Astrocyte (in vitro differentiated cells and primary cell): ENCODE measurements at regions not wholly inside any gene's neighbourhood (a gene's known extent, or its start where the extent isn't known, plus 50 kb on each side); places are given as distances from the start of the nearest gene placed in this dataset.
"Not testable (repeated sequence)": the region's sequence is repeated elsewhere in the genome, so short reads cannot be mapped to it uniquely, and the experiment has no call there.

Source experiments
- DNase-seq: peaks from one replicate; pipeline ENCODE4 v3.0.0-alpha.2; 2010; ENCODE audit warnings: low read depth
- FAIRE-seq: peaks from 2 replicates; lab custom pipeline; 2011; peaks lifted over from hg19 to GRCh38; lab: Jason Lieb, UNC
- H2AFZ ChIP-seq: 2 replicates; pipeline ENCODE4 v1.6.0; 2012; ENCODE audit warnings: low read depth, low read length, inconsistent platforms
- H3K27ac ChIP-seq: 2 replicates; pipeline ENCODE4 v1.5.1; 2011; ENCODE audit warnings: low read depth, low read length, inconsistent platforms
- H3K27me3 ChIP-seq: 2 replicates; pipeline ENCODE4 v1.6.0; 2011; ENCODE audit warnings: low read length, inconsistent platforms; ENCODE audit not compliant: insufficient read depth
- H3K36me3 ChIP-seq: 2 replicates; pipeline ENCODE4 v1.5.1; 2011; ENCODE audit warnings: low read length, inconsistent platforms; ENCODE audit not compliant: insufficient read depth
- H3K4me1 ChIP-seq: 2 replicates; pipeline ENCODE4 v1.5.1; 2011; ENCODE audit warnings: low read length, inconsistent platforms; ENCODE audit not compliant: insufficient read depth
- H3K4me2 ChIP-seq: 2 replicates; pipeline ENCODE4 v1.6.0; 2012; ENCODE audit warnings: low read length, inconsistent platforms
- H3K4me3 ChIP-seq: 2 replicates; pipeline ENCODE4 v1.5.1; 2011; ENCODE audit warnings: low read depth, mild to moderate bottlenecking, low read length, inconsistent platforms; ENCODE audit not compliant: insufficient read depth
- H3K79me2 ChIP-seq: 2 replicates; pipeline ENCODE4 v1.6.0; 2012; ENCODE audit warnings: mild to moderate bottlenecking, low read length, inconsistent platforms; ENCODE audit not compliant: insufficient read depth
- H3K9ac ChIP-seq: 2 replicates; pipeline ENCODE4 v1.6.0; 2012; ENCODE audit warnings: mild to moderate bottlenecking, low read length, inconsistent platforms
- H3K9me3 ChIP-seq: 2 replicates; pipeline ENCODE4 v1.5.1; 2012; ENCODE audit warnings: low read depth, mild to moderate bottlenecking, low read length, inconsistent platforms; ENCODE audit not compliant: insufficient read depth
- H4K20me1 ChIP-seq: 2 replicates; pipeline ENCODE4 v1.6.0; 2012; ENCODE audit warnings: low read length, inconsistent platforms; ENCODE audit not compliant: insufficient read depth
- H3K27ac Mint-ChIP-seq: one replicate; pipeline ENCODE4 v1.8.0; 2021; ENCODE audit warnings: mild to moderate bottlenecking, mixed read lengths; ENCODE audit not compliant: unreplicated experiment
- H3K27me3 Mint-ChIP-seq: one replicate; pipeline ENCODE4 v1.8.0; 2021; ENCODE audit warnings: low read depth, mixed read lengths; ENCODE audit not compliant: unreplicated experiment
- H3K36me3 Mint-ChIP-seq: one replicate; pipeline ENCODE4 v1.8.0; 2021; ENCODE audit warnings: low read depth, mixed read lengths; ENCODE audit not compliant: unreplicated experiment
- H3K4me1 Mint-ChIP-seq: one replicate; pipeline ENCODE4 v1.8.0; 2021; ENCODE audit warnings: low read depth, mixed read lengths; ENCODE audit not compliant: unreplicated experiment
- H3K4me3 Mint-ChIP-seq: one replicate; pipeline ENCODE4 v1.8.0; 2021; ENCODE audit warnings: mild to moderate bottlenecking, moderate library complexity, mixed read lengths; ENCODE audit not compliant: unreplicated experiment
- H3K9me3 Mint-ChIP-seq: one replicate; pipeline ENCODE4 v1.8.0; 2021; ENCODE audit warnings: mild to moderate bottlenecking, mixed read lengths; ENCODE audit not compliant: unreplicated experiment
- CTCF ChIP-seq: IDR thresholded peaks from 2 replicates; pipeline ENCODE4 v1.5.1; 2011; ENCODE audit warnings: low read depth, mild to moderate bottlenecking, inconsistent platforms, low read length, moderate library complexity; ENCODE audit not compliant: insufficient read depth
- EZH2 ChIP-seq: IDR thresholded peaks from 2 replicates; pipeline ENCODE4 v1.6.1; 2012; ENCODE audit warnings: mild to moderate bottlenecking, low read length, inconsistent platforms; ENCODE audit not compliant: insufficient read depth

GRCh38 chr2:53314718-53315117 lies 452.9 kb upstream of the CHAC2 start:
- Mint-ChIP-seq H3K4me1 (peaks cover 12% of the 10 kb centered on the region), H3K27ac (no peak overlapping the region), H3K27me3 (no peaks in the 10 kb centered on the region), H3K36me3 (peaks cover 1% of the 10 kb centered on the region), H3K9me3 (no peaks in the 10 kb centered on the region), H3K4me3 (no peak overlapping the region)
- Histone ChIP-seq H4K20me1 (no peaks in the 10 kb centered on the region), H3K4me1 (no peaks in the 10 kb centered on the region), H3K9ac (no peak overlapping the region), H3K27me3 (no peaks in the 10 kb centered on the region), H3K4me2 (no peak overlapping the region), H3K79me2 (no peaks in the 10 kb centered on the region), H3K4me3 (no peak overlapping the region), H3K27ac (no peak overlapping the region), H3K36me3 (no peaks in the 10 kb centered on the region), H3K9me3 (no peaks in the 10 kb centered on the region), H2AFZ (no peak overlapping the region)
- DNase-seq (no peak), FAIRE-seq (no peak)
- no peak for TF ChIP-seq CTCF
- no peak for TF ChIP-seq EZH2

GRCh38 chr2:53313644-53314043 lies 454.0 kb upstream of the CHAC2 start:
- H3K9me3 ChIP-seq, FAIRE-seq: not testable (repeated sequence)
- peak overlapping the region; percentile 20 for H3K27ac Mint-ChIP-seq

GRCh38 chr2:53312721-53313120 lies 454.9 kb upstream of the CHAC2 start:
- DNase-seq (no peak), FAIRE-seq (no peak)
- Histone ChIP-seq H3K36me3 (no peaks in the 10 kb centered on the region), H3K4me1 (no peaks in the 10 kb centered on the region), H3K27me3 (no peaks in the 10 kb centered on the region), H2AFZ (no peak overlapping the region), H3K4me2 (no peak overlapping the region), H3K9me3 (no peaks in the 10 kb centered on the region), H3K9ac (no peak overlapping the region), H3K27ac (no peak overlapping the region), H3K79me2 (no peaks in the 10 kb centered on the region), H4K20me1 (no peaks in the 10 kb centered on the region), H3K4me3 (no peak overlapping the region)
- Mint-ChIP-seq H3K9me3 (no peaks in the 10 kb centered on the region), H3K4me3 (no peak overlapping the region), H3K36me3 (peaks cover 1% of the 10 kb centered on the region), H3K27ac (peak overlapping the region; percentile 45), H3K4me1 (peaks cover 12% of the 10 kb centered on the region), H3K27me3 (no peaks in the 10 kb centered on the region)
- TF ChIP-seq EZH2 = no peak
- no peak for TF ChIP-seq CTCF

More at GRCh38 chr2:53313644-53314043, 454.0 kb upstream of the CHAC2 start:
- not testable (repeated sequence) for H3K4me3 Mint-ChIP-seq, H3K79me2 ChIP-seq, H3K9ac ChIP-seq, H3K4me2 ChIP-seq, H3K27me3 ChIP-seq, H3K4me3 ChIP-seq, H3K27me3 Mint-ChIP-seq, H4K20me1 ChIP-seq, H3K27ac ChIP-seq, H3K36me3 Mint-ChIP-seq, H3K9me3 Mint-ChIP-seq, DNase-seq, H3K36me3 ChIP-seq, H2AFZ ChIP-seq, H3K4me1 ChIP-seq
- peaks cover 12% of the 10 kb centered on the region for H3K4me1 Mint-ChIP-seq
